ENCODE measurements at regions not wholly inside any gene's neighbourhood (a gene's known extent, or its start where the extent isn't known, plus 50 kb on each side); places are given as distances from the start of the nearest gene placed in this dataset.

DNA sequence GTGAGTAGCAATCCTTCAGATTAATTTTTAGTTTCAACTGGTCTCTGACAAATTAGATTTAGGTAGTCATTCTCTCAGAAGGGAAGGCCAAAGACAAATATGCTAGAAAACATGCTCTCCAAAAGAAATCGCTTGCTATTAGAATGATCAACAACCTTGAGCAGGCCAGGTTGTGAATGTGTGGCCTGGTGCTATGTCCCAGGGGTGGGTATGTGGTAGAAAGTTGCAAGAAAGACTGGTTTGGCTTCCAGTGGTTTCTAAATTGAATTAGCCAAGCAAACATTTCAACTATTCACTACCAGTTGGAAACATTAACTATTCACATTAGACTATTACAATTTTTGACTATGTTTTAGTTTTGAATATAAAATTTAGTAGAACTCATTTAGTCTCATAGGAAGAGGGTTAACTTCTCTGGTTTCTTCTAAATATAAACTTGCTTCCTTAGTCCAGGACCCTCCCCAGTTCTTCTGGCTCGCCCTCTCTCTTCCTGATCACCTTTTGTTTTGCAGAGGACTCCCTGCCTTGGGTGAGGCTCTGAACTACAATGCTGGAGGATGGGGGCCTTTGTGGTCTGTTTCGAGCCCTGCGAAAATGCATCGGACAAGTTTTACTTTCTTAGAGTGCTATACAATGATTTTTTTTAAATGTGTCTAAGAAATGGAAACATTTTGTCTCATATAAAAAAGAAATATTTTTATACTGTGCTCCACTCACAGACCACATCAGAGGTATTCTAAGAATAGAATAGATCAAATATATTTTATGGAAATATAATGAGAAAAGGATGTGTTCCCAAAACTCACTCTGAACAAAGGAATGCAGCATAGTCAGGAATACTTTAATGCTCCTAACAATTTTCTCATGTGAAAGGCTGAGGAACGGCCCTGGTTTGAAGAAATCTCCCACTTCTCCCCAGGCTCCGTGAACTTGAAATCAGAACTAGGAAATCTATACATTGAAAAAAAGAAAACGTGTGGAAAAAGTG is 375.0 kb upstream of the ZEB2 start:
- TF ChIP-seq CTCF (IDR thresholded peaks at IDR 0.05; ENCODE audit: low read depth, low read length, missing control alignments) = no peak
- DNase-seq (ENCODE audit: low read depth) = no peak

GRCh38 chr2:144893464-144893863 is 373.5 kb upstream of the ZEB2 start:
- DNase-seq (ENCODE audit: low read depth) = no peak
- TF ChIP-seq CTCF (IDR thresholded peaks at IDR 0.05; ENCODE audit: low read depth, low read length, missing control alignments) = no peak
- H3K4me3 ChIP-seq (ENCODE audit: low read depth, low read length) = no peak overlapping the region

More for the DNA sequence above, 375.0 kb upstream of the ZEB2 start:
- no peak overlapping the region for H3K4me3 ChIP-seq (ENCODE audit: low read depth, low read length)

DNA sequence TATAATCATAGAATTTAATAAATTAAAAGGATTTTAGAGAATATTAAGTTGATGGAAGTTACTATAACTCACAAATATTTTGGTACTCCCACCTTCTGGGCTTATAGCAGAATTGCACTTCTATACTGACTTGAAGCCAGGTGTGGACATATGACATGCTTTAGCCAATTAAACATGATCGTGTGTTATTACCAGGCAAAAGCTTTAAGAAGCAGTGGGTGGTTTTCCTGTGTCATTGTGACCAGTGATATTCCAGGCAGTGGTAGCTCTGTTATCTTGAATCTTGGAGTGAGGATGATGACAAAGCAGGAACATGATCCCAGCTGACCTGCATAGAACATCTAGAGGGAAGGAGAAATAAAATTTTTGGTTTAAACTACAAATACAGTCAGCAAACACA is 370.9 kb upstream of the ZEB2 start:
- H3K4me3 ChIP-seq (ENCODE audit: low read depth, low read length) = no peak overlapping the region
- no peak for TF ChIP-seq CTCF (IDR thresholded peaks at IDR 0.05; ENCODE audit: low read depth, low read length, missing control alignments)
- DNase-seq (ENCODE audit: low read depth) = no peak

DNA sequence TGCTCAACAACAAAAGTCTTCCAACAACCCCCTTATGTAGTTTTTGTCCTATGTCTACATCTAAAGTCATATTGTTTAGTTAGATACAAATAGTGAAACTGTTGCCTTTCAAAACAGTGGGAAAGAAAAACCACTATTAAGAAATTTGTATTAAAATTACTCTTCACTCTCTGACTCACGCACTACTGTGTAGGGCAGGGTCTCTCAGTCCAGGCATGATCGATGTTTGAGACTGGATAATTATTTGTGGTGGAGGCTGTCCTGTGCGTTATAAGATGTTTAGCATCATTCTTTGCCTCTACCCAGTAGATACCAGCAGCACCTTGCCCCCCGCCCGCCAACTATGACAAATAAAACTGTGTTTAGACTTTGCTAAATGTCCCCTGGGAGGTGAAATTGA is 369.4 kb upstream of the ZEB2 start:
- no peak for DNase-seq (ENCODE audit: low read depth)
- no peak overlapping the region for H3K4me3 ChIP-seq (ENCODE audit: low read depth, low read length)
- TF ChIP-seq CTCF (IDR thresholded peaks at IDR 0.05; ENCODE audit: low read depth, low read length, missing control alignments) = no peak

- no peak for TF ChIP-seq CTCF (IDR thresholded peaks at IDR 0.05; ENCODE audit: low read depth, low read length, missing control alignments)
- H3K4me3 ChIP-seq (ENCODE audit: low read depth, low read length) = no peak overlapping the region
- DNase-seq (ENCODE audit: low read depth) = no peak
Observed at GRCh38 chr2:144886862-144887261, 366.9 kb upstream of the ZEB2 start.

- DNase-seq (ENCODE audit: low read depth) = no peak
- TF ChIP-seq CTCF (IDR thresholded peaks at IDR 0.05; ENCODE audit: low read depth, low read length, missing control alignments) = no peak
- H3K4me3 ChIP-seq (ENCODE audit: low read depth, low read length) = no peak overlapping the region
Observed at GRCh38 chr2:144877893-144878292, 358.0 kb upstream of the ZEB2 start.

DNA sequence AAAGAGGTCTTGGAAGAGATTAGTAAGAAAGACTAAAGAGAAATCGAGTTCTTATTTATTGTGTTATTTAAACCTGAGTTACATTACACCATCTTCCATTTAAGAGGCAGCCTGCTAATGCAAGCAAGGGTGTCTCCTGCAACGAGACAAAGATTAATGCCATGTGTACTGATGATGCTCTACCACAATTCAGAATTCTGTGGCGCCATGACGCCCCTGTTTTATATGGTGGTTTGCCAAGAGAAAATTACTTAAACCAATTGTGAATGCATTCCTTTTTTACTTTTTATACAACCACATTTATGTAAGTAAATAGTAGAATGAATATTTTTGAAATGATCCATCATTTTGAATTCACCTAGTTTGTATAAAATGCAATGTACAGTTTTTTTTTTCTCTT is 356.1 kb upstream of the ZEB2 start:
- H3K4me3 ChIP-seq (ENCODE audit: low read depth, low read length) = no peak overlapping the region
- no peak for TF ChIP-seq CTCF (IDR thresholded peaks at IDR 0.05; ENCODE audit: low read depth, low read length, missing control alignments)
- no peak for DNase-seq (ENCODE audit: low read depth)

Data from GM12864 (cell line).